ENCODE measurements at regions not wholly inside any gene's neighbourhood (a gene's known extent, or its start where the extent isn't known, plus 50 kb on each side); places are given as distances from the start of the nearest gene placed in this dataset.

- no peaks in the 10 kb centered on the region for H3K36me3 Mint-ChIP-seq (ENCODE audit: insufficient read depth, unreplicated experiment)
- ChIA-PET POLR2A (no interaction called here), CTCF (no interaction called here)
- no peaks in the 10 kb centered on the region for H3K9me3 Mint-ChIP-seq (ENCODE audit: unreplicated experiment)
- H3K27ac Mint-ChIP-seq (ENCODE audit: unreplicated experiment) = peak overlapping the region; percentile 64
- H3K27me3 Mint-ChIP-seq (ENCODE audit: insufficient read depth, unreplicated experiment) = no peaks in the 10 kb centered on the region
- intact Hi-C loops (cut with micrococcal nuclease; ENCODE audit: unreplicated experiment) = no loop called here
- H3K4me1 Mint-ChIP-seq (ENCODE audit: low read depth, unreplicated experiment) = peaks cover 24% of the 10 kb centered on the region
- no TSS peak for BruUV-seq (replicated peaks)
- Histone ChIP-seq H3K4me3 (ENCODE audit: low read depth, low read length) (no peak overlapping the region), H3K27me3 (replicated peaks; ENCODE audit: control insufficient read depth, insufficient read depth, low read length) (no peaks in the 10 kb centered on the region), H3K4me1 (peaks cover 40% of the 10 kb centered on the region), H3K9me3 (no peaks in the 10 kb centered on the region), H3K36me3 (ENCODE audit: control insufficient read depth, insufficient read depth, low read length) (no peaks in the 10 kb centered on the region)
- no peak for TF ChIP-seq CTCF (IDR thresholded peaks at IDR 0.05; ENCODE audit: insufficient read depth in 1 of 2, low read depth in 1 of 2, low read length in 1 of 2, severe bottlenecking in 1 of 2, unreplicated experiment in 1 of 2)
- H3K4me3 Mint-ChIP-seq (ENCODE audit: unreplicated experiment) = no peak overlapping the region
- DNase-seq = no peak
These were observed 115.5 kb upstream of the LOC128125822 start for GRCh38 chr6:63456734-63457133.

- intact Hi-C loops (cut with micrococcal nuclease; ENCODE audit: unreplicated experiment) = loop anchor here (1.0 to 2.0 kb wide), 5 partner anchors 17 to 114 kb away; partner anchors contain the start of genes LOC128125822 and PTP4A1
- Mint-ChIP-seq H3K27ac (ENCODE audit: unreplicated experiment) (peak overlapping the region; percentile 66), H3K27me3 (ENCODE audit: insufficient read depth, unreplicated experiment) (no peaks in the 10 kb centered on the region), H3K4me1 (ENCODE audit: low read depth, unreplicated experiment) (peaks cover 22% of the 10 kb centered on the region), H3K36me3 (ENCODE audit: insufficient read depth, unreplicated experiment) (no peaks in the 10 kb centered on the region), H3K4me3 (ENCODE audit: unreplicated experiment) (peak overlapping the region; percentile 52), H3K9me3 (ENCODE audit: unreplicated experiment) (no peaks in the 10 kb centered on the region)
- Histone ChIP-seq H3K36me3 (ENCODE audit: control insufficient read depth, insufficient read depth, low read length) (no peaks in the 10 kb centered on the region), H3K27me3 (replicated peaks; ENCODE audit: control insufficient read depth, insufficient read depth, low read length) (no peaks in the 10 kb centered on the region), H3K9me3 (no peaks in the 10 kb centered on the region), H3K4me3 (ENCODE audit: low read depth, low read length) (no peak overlapping the region), H3K4me1 (peaks cover 36% of the 10 kb centered on the region)
- DNase-seq = peak in 1 of 2 experiments; percentile 70
- BruUV-seq (replicated peaks) = no TSS peak
- no peak for TF ChIP-seq CTCF (IDR thresholded peaks at IDR 0.05; ENCODE audit: insufficient read depth in 1 of 2, low read depth in 1 of 2, low read length in 1 of 2, severe bottlenecking in 1 of 2, unreplicated experiment in 1 of 2)
- CTCF ChIA-PET = no interaction called here
- POLR2A ChIA-PET = interaction anchor here (1.3 kb wide), 1 partner anchor 17 kb away, joined by 9 read pairs; no protein-coding TSS in a partner anchor
These were observed 113.7 kb upstream of the LOC128125822 start for GRCh38 chr6:63458480-63459115.

- H3K27ac Mint-ChIP-seq (ENCODE audit: unreplicated experiment) = peak overlapping the region; percentile 68
- Histone ChIP-seq H3K27me3 (replicated peaks; ENCODE audit: control insufficient read depth, insufficient read depth, low read length) (no peaks in the 10 kb centered on the region), H3K4me1 (peaks cover 36% of the 10 kb centered on the region), H3K36me3 (ENCODE audit: control insufficient read depth, insufficient read depth, low read length) (no peaks in the 10 kb centered on the region), H3K9me3 (no peaks in the 10 kb centered on the region), H3K4me3 (ENCODE audit: low read depth, low read length) (no peak overlapping the region)
- ChIA-PET CTCF (no interaction called here), POLR2A (no interaction called here)
- no peaks in the 10 kb centered on the region for H3K27me3 Mint-ChIP-seq (ENCODE audit: insufficient read depth, unreplicated experiment)
- peaks cover 22% of the 10 kb centered on the region for H3K4me1 Mint-ChIP-seq (ENCODE audit: low read depth, unreplicated experiment)
- DNase-seq = no peak
- no peak for TF ChIP-seq CTCF (IDR thresholded peaks at IDR 0.05; ENCODE audit: insufficient read depth in 1 of 2, low read depth in 1 of 2, low read length in 1 of 2, severe bottlenecking in 1 of 2, unreplicated experiment in 1 of 2)
- BruUV-seq (replicated peaks) = no TSS peak
- H3K9me3 Mint-ChIP-seq (ENCODE audit: unreplicated experiment) = no peaks in the 10 kb centered on the region
- H3K36me3 Mint-ChIP-seq (ENCODE audit: insufficient read depth, unreplicated experiment) = no peaks in the 10 kb centered on the region
- intact Hi-C loops (cut with micrococcal nuclease; ENCODE audit: unreplicated experiment) = loop anchor here (2.0 kb wide), 2 partner anchors 51 to 69 kb away; no protein-coding TSS in a partner anchor
- H3K4me3 Mint-ChIP-seq (ENCODE audit: unreplicated experiment) = no peak overlapping the region
These were observed 112.5 kb upstream of the LOC128125822 start for GRCh38 chr6:63459814-63460213.
